ENCODE measurements at regions not wholly inside any gene's neighbourhood (a gene's known extent, or its start where the extent isn't known, plus 50 kb on each side); places are given as distances from the start of the nearest gene placed in this dataset.

DNA sequence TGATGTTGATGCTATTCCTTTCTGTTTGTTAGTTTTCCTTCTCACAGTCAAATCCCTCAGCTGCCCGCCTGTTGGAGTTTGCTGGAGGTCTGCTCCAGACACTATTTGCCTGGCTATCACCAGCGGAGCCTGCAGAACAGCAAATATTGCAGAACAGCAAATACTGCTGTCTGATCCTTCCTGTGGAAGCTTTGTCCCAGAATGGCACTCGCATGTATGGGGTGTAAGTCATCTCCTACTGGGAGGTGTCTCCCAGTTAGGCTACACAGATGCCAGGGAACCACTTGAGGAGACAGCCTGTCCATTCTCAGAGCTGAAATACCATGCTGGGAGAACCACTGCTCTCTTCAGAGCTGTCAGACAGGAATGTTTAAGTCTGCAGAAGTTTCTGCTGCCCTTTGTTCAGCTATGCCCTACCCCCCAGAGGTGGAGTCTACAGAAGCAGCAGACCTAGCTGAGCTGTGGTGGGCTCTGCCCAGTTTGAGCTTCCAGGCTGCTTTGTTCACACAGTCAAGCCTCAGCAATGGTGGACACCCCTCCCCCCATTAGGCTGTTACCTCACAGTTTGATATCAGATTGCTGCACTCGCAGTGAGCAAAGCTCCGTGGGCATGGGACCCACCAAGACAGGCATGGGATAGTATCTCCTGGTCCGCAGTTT lies 74.9 kb downstream of the SPIN3 start:
- H4K20me1 ChIP-seq (replicated peaks; ENCODE audit: control insufficient read depth, insufficient read depth, low read length): no peaks in the 10 kb centered on the region
- TF ChIP-seq POLR2AphosphoS2 (IDR thresholded peaks at IDR 0.05; ENCODE audit: low read length) (no peak), STAG1 (CRISPR knock-in tag; IDR thresholded peaks at IDR 0.05; ENCODE audit: borderline replicate concordance) (no peak), TGIF2 (CRISPR knock-in tag; IDR thresholded peaks at IDR 0.05) (no peak), ZNF133 (CRISPR knock-in tag; IDR thresholded peaks at IDR 0.05) (no peak), MTA1 (IDR thresholded peaks at IDR 0.05; ENCODE audit: borderline replicate concordance) (no peak), SP1 (CRISPR knock-in tag; IDR thresholded peaks at IDR 0.05) (no peak)
- TF ChIP-seq, protein P1, sequence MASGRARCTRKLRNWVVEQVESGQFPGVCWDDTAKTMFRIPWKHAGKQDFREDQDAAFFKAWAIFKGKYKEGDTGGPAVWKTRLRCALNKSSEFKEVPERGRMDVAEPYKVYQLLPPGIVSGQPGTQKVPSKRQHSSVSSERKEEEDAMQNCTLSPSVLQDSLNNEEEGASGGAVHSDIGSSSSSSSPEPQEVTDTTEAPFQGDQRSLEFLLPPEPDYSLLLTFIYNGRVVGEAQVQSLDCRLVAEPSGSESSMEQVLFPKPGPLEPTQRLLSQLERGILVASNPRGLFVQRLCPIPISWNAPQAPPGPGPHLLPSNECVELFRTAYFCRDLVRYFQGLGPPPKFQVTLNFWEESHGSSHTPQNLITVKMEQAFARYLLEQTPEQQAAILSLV (tag; IDR thresholded peaks at IDR 0.05): no peak
- TF ChIP-seq, protein P2, sequence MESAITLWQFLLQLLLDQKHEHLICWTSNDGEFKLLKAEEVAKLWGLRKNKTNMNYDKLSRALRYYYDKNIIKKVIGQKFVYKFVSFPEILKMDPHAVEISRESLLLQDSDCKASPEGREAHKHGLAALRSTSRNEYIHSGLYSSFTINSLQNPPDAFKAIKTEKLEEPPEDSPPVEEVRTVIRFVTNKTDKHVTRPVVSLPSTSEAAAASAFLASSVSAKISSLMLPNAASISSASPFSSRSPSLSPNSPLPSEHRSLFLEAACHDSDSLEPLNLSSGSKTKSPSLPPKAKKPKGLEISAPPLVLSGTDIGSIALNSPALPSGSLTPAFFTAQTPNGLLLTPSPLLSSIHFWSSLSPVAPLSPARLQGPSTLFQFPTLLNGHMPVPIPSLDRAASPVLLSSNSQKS (CRISPR knock-in tag; IDR thresholded peaks at IDR 0.05): no peak
- TF ChIP-seq, protein P3, sequence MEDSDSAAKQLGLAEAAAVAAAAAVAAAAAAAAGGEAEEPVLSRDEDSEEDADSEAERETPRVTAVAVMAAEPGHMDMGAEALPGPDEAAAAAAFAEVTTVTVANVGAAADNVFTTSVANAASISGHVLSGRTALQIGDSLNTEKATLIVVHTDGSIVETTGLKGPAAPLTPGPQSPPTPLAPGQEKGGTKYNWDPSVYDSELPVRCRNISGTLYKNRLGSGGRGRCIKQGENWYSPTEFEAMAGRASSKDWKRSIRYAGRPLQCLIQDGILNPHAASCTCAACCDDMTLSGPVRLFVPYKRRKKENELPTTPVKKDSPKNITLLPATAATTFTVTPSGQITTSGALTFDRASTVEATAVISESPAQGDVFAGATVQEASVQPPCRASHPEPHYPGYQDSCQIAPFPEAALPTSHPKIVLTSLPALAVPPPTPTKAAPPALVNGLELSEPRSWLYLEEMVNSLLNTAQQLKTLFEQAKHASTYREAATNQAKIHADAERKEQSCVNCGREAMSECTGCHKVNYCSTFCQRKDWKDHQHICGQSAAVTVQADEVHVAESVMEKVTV (CRISPR knock-in tag; IDR thresholded peaks at IDR 0.05): no peak

More for the DNA sequence above, 74.9 kb downstream of the SPIN3 start:
- no peak for DNase-seq (ENCODE audit: extremely low read depth in 1 of 4, low spot score in 3 of 4)
- H2AFZ ChIP-seq (ENCODE audit: low read depth, low read length): no peak overlapping the region
- 0% methylated on average over 4 of the region's 6 CpGs for WGBS (ENCODE audit: insufficient coverage, low coverage, missing lambda C conversion rate)
- H3K79me2 ChIP-seq (ENCODE audit: control insufficient read depth, insufficient read depth, low read length): no peaks in the 10 kb centered on the region
- CTCF ChIA-PET (ENCODE audit: low intra/inter-chr PET ratio): no interaction called here
- H3K4me2 ChIP-seq (ENCODE audit: insufficient read depth, low read length): no peak overlapping the region
- no peaks in the 10 kb centered on the region for H3K27me3 ChIP-seq (ENCODE audit: control insufficient read depth in 2 of 2, insufficient read depth in 2 of 2, low read length in 2 of 2)
- H3K9me3 ChIP-seq (replicated peaks; ENCODE audit: control insufficient read depth, insufficient read depth, low read depth, low read length): no peaks in the 10 kb centered on the region
- H3K27ac ChIP-seq (ENCODE audit: extremely low read depth, low read depth, low read length): no peak overlapping the region
- H3K4me1 ChIP-seq (replicated peaks in 1 of 2; ENCODE audit: control insufficient read depth in 2 of 2, insufficient read depth in 2 of 2, low read length in 2 of 2): no peaks in the 10 kb centered on the region
- intact Hi-C loops (cut with micrococcal nuclease): no loop called here
- H3K36me3 ChIP-seq (ENCODE audit: control insufficient read depth, insufficient read depth, low read length): no peaks in the 10 kb centered on the region
- ATAC-seq: no peak
- no TSS peak for BruUV-seq (replicated peaks)
- in situ Hi-C loops (cut with MboI): no loop called here
- H3K9ac ChIP-seq (ENCODE audit: insufficient read depth in 1 of 2, low read depth in 2 of 2, low read length in 2 of 2): no peak overlapping the region
- FAIRE-seq: no peak
- no peak overlapping the region for H3K4me3 ChIP-seq
- H3K9me1 ChIP-seq (ENCODE audit: control insufficient read depth, insufficient read depth, low read length): no peaks in the 10 kb centered on the region
- POLR2A ChIA-PET: no interaction called here
